PC-9 (cell line): ENCODE measurements at regions not wholly inside any gene's neighbourhood (a gene's known extent, or its start where the extent isn't known, plus 50 kb on each side); places are given as distances from the start of the nearest gene placed in this dataset.
"Not testable (repeated sequence)": the region's sequence is repeated elsewhere in the genome, so short reads cannot be mapped to it uniquely, and the experiment has no call there.

Experiments used
- BruUV-seq: library from RNA; stranded (reverse); fragments of 400-500 nt; replicated peaks from 2 replicates; lab custom pipeline; 2021; lab: Mats Ljungman, UMichigan
- CTCF ChIA-PET: fragments of 300-600 bp; sonication (Branson Sonifier 250); formaldehyde crosslinking; loops from one replicate; lab custom pipeline; 2022; ENCODE audit warnings: antibody characterized with exemption; lab: Charles Lee
- POLR2A ChIA-PET: fragments of 300-600 bp; sonication (Branson Sonifier 250); formaldehyde crosslinking; loops from one replicate; lab custom pipeline; 2022; ENCODE audit warnings: antibody characterized with exemption; ENCODE audit not compliant: unreplicated experiment; lab: Charles Lee
- DNase-seq, 2 experiments: peaks; one replicate each; pipeline versions ENCODE4 v3.0.0 to v3.0.0-alpha.2; 2015 to 2022; ENCODE audit warnings: mixed read lengths in 1 of 2
- H2AFZ ChIP-seq: fragments of 200-600 bp; sonication (generic); 2 replicates; pipeline ENCODE4 v1.8.1; 2017; ENCODE audit warnings: antibody characterized with exemption
- H3F3A ChIP-seq: fragments of 200-600 bp; sonication (generic); 2 replicates; pipeline ENCODE4 v1.8.1; 2017; ENCODE audit warnings: antibody characterized with exemption, mild to moderate bottlenecking, low read depth; ENCODE audit not compliant: insufficient read depth
- H3K27ac ChIP-seq: fragments of 200-600 bp; sonication (generic); 2 replicates; pipeline ENCODE4 v1.6.1; 2016; ENCODE audit warnings: mixed run types
- H3K27me3 ChIP-seq: fragments of 200-600 bp; sonication (generic); 2 replicates; pipeline ENCODE4 v1.6.1; 2016; ENCODE audit warnings: low read depth, mixed run types; ENCODE audit not compliant: insufficient read depth
- H3K36me3 ChIP-seq: fragments of 200-600 bp; sonication (generic); 2 replicates; pipeline ENCODE4 v1.6.1; 2016; ENCODE audit warnings: low read depth, mixed run types
- H3K4me1 ChIP-seq: fragments of 200-600 bp; sonication (generic); replicated peaks from 2 replicates; pipeline ENCODE4 v1.6.1; 2016; ENCODE audit warnings: mixed run types; ENCODE audit not compliant: insufficient read depth
- H3K4me2 ChIP-seq: fragments of 200-600 bp; sonication (generic); 2 replicates; pipeline ENCODE4 v1.6.1; 2017; ENCODE audit warnings: mixed run types
- H3K4me3 ChIP-seq: fragments of 200-600 bp; sonication (generic); 2 replicates; pipeline ENCODE4 v1.6.1; 2016; ENCODE audit warnings: mixed run types
- H3K79me2 ChIP-seq: fragments of 200-600 bp; sonication (generic); 2 replicates; pipeline ENCODE4 v1.6.1; 2017; ENCODE audit warnings: low read depth, mixed run types
- H3K9me2 ChIP-seq: fragments of 200-600 bp; sonication (generic); 2 replicates; pipeline ENCODE4 v1.8.1; 2017; ENCODE audit warnings: mild to moderate bottlenecking; ENCODE audit not compliant: insufficient read depth
- H3K9me3 ChIP-seq: fragments of 200-600 bp; sonication (generic); 2 replicates; pipeline ENCODE4 v1.8.1; 2016; ENCODE audit warnings: low read depth; ENCODE audit not compliant: insufficient read depth
- H4K20me1 ChIP-seq: fragments of 200-600 bp; sonication (generic); 2 replicates; pipeline ENCODE4 v1.8.1; 2017; ENCODE audit not compliant: insufficient read depth
- CTCF ChIP-seq: fragments of 200-600 bp; sonication (generic); conservative IDR thresholded peaks from 2 replicates; pipeline ENCODE4 v1.6.1; 2017; ENCODE audit warnings: mixed run types, antibody characterized with exemption, mild to moderate bottlenecking, moderate library complexity
- EZH2 ChIP-seq: fragments of 200-600 bp; sonication (generic); IDR thresholded peaks from 2 replicates; pipeline ENCODE4 v1.8.0; 2017; ENCODE audit warnings: antibody characterized with exemption, low read depth
- intact Hi-C: fragments of 100-400 bp; cut with micrococcal nuclease; formaldehyde crosslinking; loops from one replicate; pipeline ENCODE4 v1.10.0; 2022; ENCODE audit not compliant: unreplicated experiment

GRCh38 chr11:123321636-123322035 is 108.4 kb upstream of the GRAMD1B start:
- ChIA-PET CTCF (no interaction called here), POLR2A (no interaction called here)
- Histone ChIP-seq H3K79me2 (no peaks in the 10 kb centered on the region), H3K9me3 (no peaks in the 10 kb centered on the region), H3K9me2 (no peaks in the 10 kb centered on the region), H3F3A (no peaks in the 10 kb centered on the region), H3K4me3 (no peak overlapping the region), H3K36me3 (no peaks in the 10 kb centered on the region), H2AFZ (no peak overlapping the region), H4K20me1 (no peaks in the 10 kb centered on the region), H3K27me3 (peaks cover 62% of the 10 kb centered on the region), H3K4me1 (no peaks in the 10 kb centered on the region), H3K27ac (no peak overlapping the region), H3K4me2 (no peak overlapping the region)
- TF ChIP-seq EZH2 (no peak), CTCF (no peak)
- DNase-seq, result no peak
- intact Hi-C loops, result no loop called here
- BruUV-seq, result no TSS peak

- CTCF ChIA-PET, result no interaction called here
These were observed 111.4 kb upstream of the GRAMD1B start for GRCh38 chr11:123318623-123319022.

DNA sequence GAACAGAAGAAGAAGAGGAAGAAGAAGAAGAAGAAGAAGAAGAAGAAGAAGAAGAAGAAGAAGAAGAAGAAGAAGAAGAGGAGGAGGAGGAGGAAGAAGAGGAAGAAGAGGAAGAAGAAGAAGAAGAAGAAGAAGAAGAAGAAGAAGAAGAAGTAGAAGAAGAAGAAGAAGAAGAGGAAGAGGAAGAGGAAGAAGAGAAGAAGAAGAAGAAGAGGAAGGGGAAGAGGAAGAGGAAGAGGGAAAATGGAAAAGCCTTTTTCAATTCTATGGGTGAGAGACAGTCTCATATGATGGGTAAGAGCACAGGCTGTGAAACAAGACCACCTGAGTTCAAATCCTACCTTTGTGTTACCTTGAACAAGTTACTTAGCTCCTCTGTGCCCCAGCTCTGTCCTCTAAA is 111.9 kb upstream of the GRAMD1B start:
- H3K4me2 ChIP-seq, H3K36me3 ChIP-seq, H3F3A ChIP-seq, BruUV-seq, H3K9me3 ChIP-seq, intact Hi-C loops, H2AFZ ChIP-seq, H3K9me2 ChIP-seq, POLR2A ChIA-PET, H4K20me1 ChIP-seq, DNase-seq, H3K4me1 ChIP-seq, H3K27ac ChIP-seq, CTCF ChIA-PET, H3K79me2 ChIP-seq, H3K4me3 ChIP-seq: not testable (repeated sequence)
- H3K27me3 ChIP-seq, result peaks cover 52% of the 10 kb centered on the region; the same call in 1 of the 2 replicates

More at GRCh38 chr11:123318623-123319022, 111.4 kb upstream of the GRAMD1B start:
- BruUV-seq, result no TSS peak
- Histone ChIP-seq H3K79me2 (no peaks in the 10 kb centered on the region), H4K20me1 (no peaks in the 10 kb centered on the region), H3K4me1 (no peaks in the 10 kb centered on the region), H3K27ac (no peak overlapping the region), H3K4me2 (no peak overlapping the region), H2AFZ (no peak overlapping the region), H3K27me3 (peaks cover 57% of the 10 kb centered on the region; the same call in 1 of the 2 replicates), H3F3A (no peaks in the 10 kb centered on the region), H3K9me2 (no peaks in the 10 kb centered on the region; the same call in 1 of the 2 replicates), H3K4me3 (no peak overlapping the region), H3K36me3 (no peaks in the 10 kb centered on the region), H3K9me3 (no peaks in the 10 kb centered on the region)
- DNase-seq, result no peak
- intact Hi-C loops, result no loop called here
- TF ChIP-seq EZH2 (no peak), CTCF (no peak)
- POLR2A ChIA-PET, result no interaction called here

DNA sequence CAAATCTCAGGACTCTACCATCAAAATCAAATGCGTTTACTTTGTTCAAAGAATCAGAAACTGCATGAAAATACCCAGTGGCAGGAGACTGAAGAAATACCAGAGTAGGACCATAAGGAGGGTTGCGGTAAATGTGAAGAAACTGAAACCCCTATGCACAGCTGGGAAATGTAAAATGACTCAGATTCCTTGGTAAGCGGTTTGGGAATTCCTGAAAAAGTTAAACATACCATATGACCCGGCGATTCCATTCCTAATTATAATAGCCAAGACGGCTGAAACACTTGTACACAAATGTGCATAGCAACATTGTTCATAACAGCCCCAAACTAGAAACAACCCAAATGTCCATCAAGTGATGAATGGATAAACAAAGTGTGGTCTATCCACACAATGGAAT is 114.1 kb upstream of the GRAMD1B start:
- CTCF ChIA-PET, result no interaction called here
- no TSS peak for BruUV-seq
- H3F3A ChIP-seq, result no peaks in the 10 kb centered on the region
- no peaks in the 10 kb centered on the region for H3K4me1 ChIP-seq
- no peak for TF ChIP-seq CTCF
- no peak for TF ChIP-seq EZH2
- no peaks in the 10 kb centered on the region for H3K79me2 ChIP-seq
- peaks cover 33% of the 10 kb centered on the region; the same call in 1 of the 2 replicates for H3K27me3 ChIP-seq
- POLR2A ChIA-PET, result no interaction called here
- H2AFZ ChIP-seq, result no peak overlapping the region
- intact Hi-C loops, result no loop called here
- no peak overlapping the region for H3K27ac ChIP-seq
- no peaks in the 10 kb centered on the region for H3K36me3 ChIP-seq
- no peaks in the 10 kb centered on the region; the same call in 1 of the 2 replicates for H3K9me2 ChIP-seq
- no peak overlapping the region for H3K4me2 ChIP-seq
- no peak overlapping the region for H3K4me3 ChIP-seq
- H4K20me1 ChIP-seq, result no peaks in the 10 kb centered on the region
- no peaks in the 10 kb centered on the region for H3K9me3 ChIP-seq
- DNase-seq, result no peak
